Nucleus accumbens (tissue), 56 donors: ENCODE measurements at regions not wholly inside any gene's neighbourhood (a gene's known extent, or its start where the extent isn't known, plus 50 kb on each side); places are given as distances from the start of the nearest gene placed in this dataset.
"Not testable (repeated sequence)": the region's sequence is repeated elsewhere in the genome, so short reads cannot be mapped to it uniquely, and the experiment has no call there.

ENCODE experiments used
- DNase-seq, 56 donors: peaks; one replicate each; lab custom pipeline; 2025; lab: John Stamatoyannopoulos, UW

- no peak for DNase-seq
Measured at GRCh38 chr3:124132813-124133212, 140.9 kb upstream of the ROPN1 start.

- no peak for DNase-seq
Measured at GRCh38 chr3:124133366-124133940, 141.5 kb upstream of the ROPN1 start.

GRCh38 chr3:124137216-124137615, 145.3 kb upstream of the ROPN1 start:
- no peak for DNase-seq

DNA sequence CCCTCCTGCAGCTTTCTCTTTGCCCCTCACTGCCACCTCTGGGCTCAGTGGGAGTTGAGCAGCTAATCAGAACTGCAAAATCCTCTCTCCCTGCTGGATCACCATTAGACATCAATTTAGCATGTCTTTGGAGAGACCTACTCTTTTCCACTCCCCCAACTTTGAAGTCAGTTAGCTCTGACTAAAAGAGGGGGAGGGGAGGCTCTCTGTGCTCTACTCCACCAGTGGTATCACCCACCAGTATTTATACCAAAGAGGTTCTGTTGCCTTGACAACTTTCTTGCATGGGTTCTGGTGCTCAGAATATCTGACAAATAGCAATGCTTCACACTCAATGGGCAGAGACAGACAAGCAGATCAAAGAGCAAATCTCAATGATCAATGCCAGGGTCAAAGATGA, 146.2 kb upstream of the ROPN1 start:
- DNase-seq = peak in 14 of 56 donors; percentile 6 to 69 (median 24)

DNA sequence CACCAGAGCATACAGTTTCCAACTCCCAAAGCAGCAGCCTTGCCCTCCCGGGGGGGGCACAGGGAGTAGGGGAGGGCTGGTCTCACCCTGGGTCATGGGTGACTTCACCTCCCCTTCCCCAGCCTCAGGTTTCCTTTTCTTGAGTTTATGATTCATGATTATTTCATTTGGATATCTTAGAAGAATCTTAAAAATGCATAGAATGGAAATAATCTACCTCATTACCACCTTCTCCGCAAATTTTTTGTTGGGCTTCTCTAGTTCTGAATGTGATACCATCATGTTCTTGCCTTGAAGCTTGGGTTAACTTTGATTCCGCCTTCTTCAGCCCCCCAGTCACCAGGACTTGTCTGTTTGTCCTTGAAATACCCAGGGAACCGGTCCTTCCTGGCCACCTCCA, 148.8 kb upstream of the ROPN1 start:
- no peak for DNase-seq

GRCh38 chr3:124142389-124142970, 150.6 kb upstream of the ROPN1 start:
- peak in 34 of 56 donors; percentile 6 to 74 (median 38) for DNase-seq

GRCh38 chr3:124143047-124143446, 151.1 kb upstream of the ROPN1 start:
- no peak for DNase-seq

- no peak for DNase-seq
Measured at GRCh38 chr3:124144035-124144814, 152.3 kb upstream of the ROPN1 start.

GRCh38 chr3:124147429-124147828, 155.5 kb upstream of the ROPN1 start:
- DNase-seq = no peak

DNA sequence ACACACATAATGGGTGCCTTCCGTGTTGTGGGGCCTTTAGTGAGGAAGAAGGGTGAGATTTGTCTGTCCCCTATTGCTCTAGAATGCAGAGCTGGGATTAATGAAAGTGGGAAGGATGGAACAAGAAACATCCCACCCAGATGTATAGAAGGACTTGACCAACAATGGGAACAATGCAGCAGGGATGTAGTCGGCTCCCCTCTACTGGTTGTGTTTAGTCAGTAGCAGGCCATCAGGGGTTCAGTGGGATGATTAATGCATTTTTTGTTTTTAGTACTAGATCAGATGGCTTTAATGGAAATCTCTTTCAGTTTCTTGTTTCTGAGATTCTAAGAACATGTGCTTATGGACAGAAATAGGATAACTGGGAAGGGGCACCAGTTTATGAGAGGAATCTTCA, 156.0 kb upstream of the ROPN1 start:
- DNase-seq = no peak

DNA sequence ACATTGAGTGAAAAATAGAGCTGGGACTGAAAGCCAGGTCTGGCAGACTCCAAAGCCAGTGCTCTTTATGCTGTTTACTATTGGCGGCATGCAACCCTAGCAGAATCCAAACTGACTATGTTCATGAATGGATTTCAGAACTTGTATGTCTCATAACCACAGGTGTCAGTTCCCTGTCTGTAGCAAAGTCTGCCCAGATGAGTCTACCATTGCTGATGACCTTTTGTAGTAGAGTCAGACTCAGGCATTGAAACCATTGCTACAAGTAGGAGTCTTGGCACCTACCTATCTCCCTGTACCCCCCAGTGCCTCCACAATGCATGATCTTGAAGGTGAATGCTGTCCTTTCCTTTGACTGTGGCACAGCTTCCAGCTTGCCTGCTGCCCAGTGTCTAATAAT, 157.2 kb upstream of the ROPN1 start:
- DNase-seq = no peak

DNA sequence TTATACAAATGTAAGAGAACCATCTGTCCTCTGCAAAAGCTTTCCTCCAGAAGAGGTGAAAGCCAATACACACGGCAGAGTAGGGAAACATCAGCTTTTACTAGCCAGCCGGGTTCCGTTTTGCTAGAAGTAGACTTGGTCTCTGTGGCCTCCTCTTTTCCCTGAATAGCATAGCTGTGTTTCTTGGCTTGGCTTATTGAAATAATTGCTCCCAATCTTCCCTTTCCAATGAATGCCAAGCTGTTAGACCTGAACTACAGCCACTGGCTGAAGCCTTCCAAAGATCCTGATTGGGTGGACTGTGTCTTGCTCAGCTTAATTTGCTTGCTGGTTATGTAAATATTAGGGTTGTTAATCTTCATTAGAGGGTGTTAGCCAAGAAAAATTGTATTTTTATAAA, 157.8 kb upstream of the ROPN1 start:
- peak in 2 of 56 donors; percentile 12 for DNase-seq

GRCh38 chr3:124152891-124153290, 161.0 kb upstream of the ROPN1 start:
- not testable (repeated sequence) for DNase-seq

GRCh38 chr3:124156866-124157712, 165.2 kb upstream of the ROPN1 start:
- no peak for DNase-seq

DNA sequence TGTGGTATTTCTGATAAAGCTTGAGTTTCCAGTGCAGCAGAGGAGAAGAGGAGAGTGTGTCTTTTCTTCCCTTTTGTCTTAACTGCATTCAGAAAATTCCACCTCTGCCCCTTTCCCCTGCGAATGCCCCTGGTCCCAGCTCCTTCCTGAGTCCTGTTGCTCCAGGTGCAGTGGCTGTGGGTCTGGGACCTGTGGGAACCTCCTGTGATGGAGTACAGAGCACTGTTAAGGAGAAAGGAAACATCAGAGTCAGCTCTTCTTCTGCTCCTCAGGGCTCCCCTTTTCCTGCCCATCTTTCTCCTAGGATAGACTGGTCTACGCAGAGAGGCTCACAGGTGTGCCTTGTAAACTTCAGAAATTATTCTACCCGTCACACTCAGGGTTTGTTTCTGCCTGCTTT, 165.8 kb upstream of the ROPN1 start:
- no peak for DNase-seq

DNA sequence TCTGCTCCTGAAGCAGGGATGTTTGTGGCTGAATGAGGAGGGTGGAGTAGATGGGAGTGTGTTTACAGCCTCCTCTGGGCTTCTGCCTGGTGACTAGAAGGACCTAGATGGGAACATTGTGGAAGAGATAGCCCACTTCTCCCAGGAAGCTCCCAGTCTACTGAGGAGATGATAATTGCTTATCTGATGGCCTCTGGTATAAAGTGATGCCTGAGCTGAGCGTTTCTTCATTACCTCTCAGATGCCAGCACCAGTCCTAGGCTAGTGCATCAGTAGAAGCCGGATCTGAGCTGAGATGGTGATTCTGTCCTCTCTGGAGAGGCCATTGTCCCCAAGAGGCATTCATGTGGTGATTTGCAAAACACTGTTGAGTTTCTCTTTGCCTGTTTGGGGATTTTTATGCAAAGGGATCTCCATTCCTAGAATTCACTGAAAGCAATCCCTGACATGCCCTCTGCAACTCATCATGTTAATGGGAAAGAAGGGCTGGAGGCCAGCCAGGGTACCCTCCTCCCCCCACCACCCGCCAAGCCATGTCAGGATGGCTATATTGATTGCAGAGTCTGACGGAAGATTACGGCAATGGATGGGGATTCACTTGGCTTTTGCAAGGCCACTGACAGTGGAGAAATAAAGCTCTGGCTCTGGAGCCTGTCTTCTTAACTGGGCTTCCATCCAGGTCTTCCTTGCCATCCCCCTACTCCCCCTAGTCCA, 166.4 kb upstream of the ROPN1 start:
- DNase-seq = no peak

DNA sequence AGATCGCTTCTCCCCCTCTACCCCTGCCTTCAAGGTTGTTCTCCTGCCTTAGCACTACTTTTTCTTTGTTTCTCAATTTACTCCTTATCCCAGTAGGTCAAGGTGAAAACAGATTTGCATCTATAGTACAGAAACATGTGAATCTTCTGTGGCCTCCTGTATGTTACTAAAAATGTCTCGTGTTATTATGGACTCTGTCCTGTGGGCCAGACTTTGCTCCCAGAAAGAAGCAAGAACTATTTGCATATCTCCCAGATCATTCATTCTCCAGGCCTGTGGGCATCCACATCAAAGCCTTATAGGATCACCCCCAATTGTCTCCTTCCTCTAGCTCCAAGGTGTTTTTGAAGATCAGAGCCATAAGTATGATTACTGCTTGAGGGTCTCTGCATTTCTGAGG, 169.5 kb upstream of the ROPN1 start:
- DNase-seq = no peak

DNA sequence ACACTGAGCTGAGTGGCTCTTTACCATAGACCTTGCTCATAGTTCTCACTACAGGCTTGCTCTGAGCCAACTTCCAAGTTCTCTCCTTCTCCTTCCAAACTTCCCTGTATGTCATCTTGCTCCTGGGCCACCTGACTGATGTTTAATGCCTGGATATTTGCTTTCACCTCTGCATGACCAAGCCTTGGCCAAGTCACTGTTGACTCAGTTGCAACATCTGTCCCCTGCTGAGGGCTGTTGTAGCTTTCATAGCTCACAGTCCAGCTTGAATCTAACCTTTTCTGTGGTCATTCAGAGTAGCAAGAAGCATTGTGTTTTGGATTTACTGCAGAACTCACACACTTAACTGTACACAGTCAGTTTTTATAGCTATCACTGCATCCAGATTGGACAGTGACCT, 171.8 kb upstream of the ROPN1 start:
- no peak for DNase-seq

DNA sequence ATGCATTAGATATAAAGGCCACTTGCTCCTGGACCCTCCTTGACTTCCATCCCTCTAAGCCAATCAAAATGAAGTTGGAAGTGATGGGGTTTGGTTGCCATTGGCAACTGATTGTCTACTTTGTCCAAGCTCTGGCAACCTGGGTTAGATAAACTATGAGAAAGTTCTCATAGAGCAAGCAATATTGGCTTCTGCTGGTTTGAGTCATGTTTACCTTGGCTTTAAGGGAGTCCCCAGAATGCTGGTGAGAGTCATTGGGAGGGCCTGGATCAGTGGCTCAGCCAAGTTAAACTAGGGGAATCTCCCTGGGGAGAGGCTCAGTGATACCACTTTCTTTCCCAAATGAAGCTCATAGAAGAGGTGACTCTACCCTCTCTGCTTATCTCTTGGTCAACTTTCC, 176.3 kb upstream of the ROPN1 start:
- no peak for DNase-seq

DNA sequence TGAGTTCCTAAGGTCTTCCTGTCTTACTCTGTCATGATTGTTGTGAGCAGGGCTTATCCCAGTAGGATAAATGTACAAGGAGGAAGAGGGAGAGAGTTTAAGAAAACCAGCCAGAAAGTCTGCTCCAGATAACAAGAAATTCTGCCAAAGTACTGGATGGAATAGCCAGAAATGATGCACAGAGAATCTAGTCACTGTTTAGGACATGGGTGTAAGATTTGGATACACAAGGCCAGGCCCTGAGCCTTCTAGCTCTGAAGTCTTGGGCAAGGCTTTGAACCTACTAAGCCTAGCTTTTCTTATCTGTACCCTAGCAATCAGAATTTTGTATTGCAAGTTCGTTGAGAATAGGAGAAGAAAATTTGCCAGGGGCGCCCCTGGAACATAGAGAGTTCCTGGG, 180.4 kb upstream of the ROPN1 start:
- DNase-seq = no peak
